Breast epithelium (tissue), 3 donors: ENCODE measurements at regions not wholly inside any gene's neighbourhood (a gene's known extent, or its start where the extent isn't known, plus 50 kb on each side); places are given as distances from the start of the nearest gene placed in this dataset.

Source experiments
- POLR2AphosphoS5 ChIP-seq, 3 donors: sonication (generic); formaldehyde crosslinking; IDR thresholded peaks; one replicate each; pipeline ENCODE4 v1.6.1; 2017; ENCODE audit warnings: antibody characterized with exemption in 3 of 3
- TF ChIP-seq, protein P1 (sequence below), 3 donors: fragments of 450-650 bp; IDR thresholded peaks; one replicate each; pipeline ENCODE4 v1.5.1; 2016 to 2017; ENCODE audit warnings: antibody characterized with exemption in 3 of 3, mild to moderate bottlenecking in 3 of 3, moderate library complexity in 3 of 3

DNA sequence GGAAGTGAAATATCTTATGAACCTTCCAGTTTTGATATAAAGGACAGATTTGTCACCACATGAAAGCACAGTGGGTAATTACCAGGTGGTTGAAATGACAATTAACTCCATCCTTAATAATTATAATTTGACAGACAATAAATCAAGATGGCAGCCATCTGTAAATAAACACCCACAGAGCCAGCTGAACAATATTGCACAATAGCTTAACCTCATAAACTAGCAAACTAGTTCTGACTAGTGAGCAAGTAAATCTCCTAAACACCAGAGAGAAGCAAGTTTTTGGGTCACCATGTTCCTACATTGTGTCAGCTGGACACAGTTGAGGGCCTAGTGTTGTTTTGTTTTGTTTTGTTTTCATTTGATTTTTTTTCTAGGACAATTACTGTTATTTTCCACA, 577.4 kb downstream of the ACTL7B start:
- peak in 1 of 3 donors; percentile 25 for TF ChIP-seq POLR2AphosphoS5 (IDR thresholded peaks at IDR 0.05)
- TF ChIP-seq, protein P1, sequence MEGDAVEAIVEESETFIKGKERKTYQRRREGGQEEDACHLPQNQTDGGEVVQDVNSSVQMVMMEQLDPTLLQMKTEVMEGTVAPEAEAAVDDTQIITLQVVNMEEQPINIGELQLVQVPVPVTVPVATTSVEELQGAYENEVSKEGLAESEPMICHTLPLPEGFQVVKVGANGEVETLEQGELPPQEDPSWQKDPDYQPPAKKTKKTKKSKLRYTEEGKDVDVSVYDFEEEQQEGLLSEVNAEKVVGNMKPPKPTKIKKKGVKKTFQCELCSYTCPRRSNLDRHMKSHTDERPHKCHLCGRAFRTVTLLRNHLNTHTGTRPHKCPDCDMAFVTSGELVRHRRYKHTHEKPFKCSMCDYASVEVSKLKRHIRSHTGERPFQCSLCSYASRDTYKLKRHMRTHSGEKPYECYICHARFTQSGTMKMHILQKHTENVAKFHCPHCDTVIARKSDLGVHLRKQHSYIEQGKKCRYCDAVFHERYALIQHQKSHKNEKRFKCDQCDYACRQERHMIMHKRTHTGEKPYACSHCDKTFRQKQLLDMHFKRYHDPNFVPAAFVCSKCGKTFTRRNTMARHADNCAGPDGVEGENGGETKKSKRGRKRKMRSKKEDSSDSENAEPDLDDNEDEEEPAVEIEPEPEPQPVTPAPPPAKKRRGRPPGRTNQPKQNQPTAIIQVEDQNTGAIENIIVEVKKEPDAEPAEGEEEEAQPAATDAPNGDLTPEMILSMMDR (IDR thresholded peaks at IDR 0.05): no peak
